ENCODE measurements at regions not wholly inside any gene's neighbourhood (a gene's known extent, or its start where the extent isn't known, plus 50 kb on each side); places are given as distances from the start of the nearest gene placed in this dataset.

GRCh38 chr18:60235164-60235563 is 137.4 kb downstream of the MC4R start:
- TF ChIP-seq, protein P1, sequence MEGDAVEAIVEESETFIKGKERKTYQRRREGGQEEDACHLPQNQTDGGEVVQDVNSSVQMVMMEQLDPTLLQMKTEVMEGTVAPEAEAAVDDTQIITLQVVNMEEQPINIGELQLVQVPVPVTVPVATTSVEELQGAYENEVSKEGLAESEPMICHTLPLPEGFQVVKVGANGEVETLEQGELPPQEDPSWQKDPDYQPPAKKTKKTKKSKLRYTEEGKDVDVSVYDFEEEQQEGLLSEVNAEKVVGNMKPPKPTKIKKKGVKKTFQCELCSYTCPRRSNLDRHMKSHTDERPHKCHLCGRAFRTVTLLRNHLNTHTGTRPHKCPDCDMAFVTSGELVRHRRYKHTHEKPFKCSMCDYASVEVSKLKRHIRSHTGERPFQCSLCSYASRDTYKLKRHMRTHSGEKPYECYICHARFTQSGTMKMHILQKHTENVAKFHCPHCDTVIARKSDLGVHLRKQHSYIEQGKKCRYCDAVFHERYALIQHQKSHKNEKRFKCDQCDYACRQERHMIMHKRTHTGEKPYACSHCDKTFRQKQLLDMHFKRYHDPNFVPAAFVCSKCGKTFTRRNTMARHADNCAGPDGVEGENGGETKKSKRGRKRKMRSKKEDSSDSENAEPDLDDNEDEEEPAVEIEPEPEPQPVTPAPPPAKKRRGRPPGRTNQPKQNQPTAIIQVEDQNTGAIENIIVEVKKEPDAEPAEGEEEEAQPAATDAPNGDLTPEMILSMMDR (IDR thresholded peaks at IDR 0.05; ENCODE audit: insufficient read depth, low read length), result no peak
- no peak for TF ChIP-seq GABPA (IDR thresholded peaks at IDR 0.05; ENCODE audit: low read depth)
- TF ChIP-seq POLR2AphosphoS5 (IDR thresholded peaks at IDR 0.05; ENCODE audit: low read depth), result no peak

Measured in HL-60 (cell line).